ENCODE measurements at regions not wholly inside any gene's neighbourhood (a gene's known extent, or its start where the extent isn't known, plus 50 kb on each side); places are given as distances from the start of the nearest gene placed in this dataset.

DNA sequence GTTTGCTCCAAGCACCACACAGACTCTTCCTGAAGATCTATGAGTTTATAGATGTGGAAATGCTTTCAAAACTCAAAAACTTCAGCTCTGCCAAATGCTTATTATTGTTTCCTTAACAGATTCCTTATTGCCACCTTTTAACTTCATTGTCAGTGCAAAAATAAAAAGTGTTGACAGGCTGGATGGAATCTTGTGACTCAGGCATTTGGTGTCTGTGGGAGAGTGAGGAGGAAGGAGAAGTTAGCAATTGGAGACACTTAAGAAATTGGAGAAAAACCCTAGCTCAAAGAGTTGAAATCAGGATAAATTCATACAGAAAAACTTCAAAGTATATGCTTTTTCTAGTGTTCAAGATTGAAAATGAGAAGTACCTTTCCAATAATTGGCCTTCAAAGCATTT lies 140.6 kb upstream of the PUM3 start:
- Histone ChIP-seq H3K4me1 (ENCODE audit: insufficient read depth, low read length, poor library complexity, severe bottlenecking) (peaks cover 3% of the 10 kb centered on the region), H3K9me3 (ENCODE audit: insufficient read depth, low read depth, low read length) (no peaks in the 10 kb centered on the region), H3K4me3 (ENCODE audit: low read length, poor library complexity, severe bottlenecking) (no peak overlapping the region), H3K27me3 (ENCODE audit: insufficient read depth, low read length, poor library complexity, severe bottlenecking) (no peaks in the 10 kb centered on the region), H3K9me2 (replicated peaks; ENCODE audit: low read depth, low read length) (no peaks in the 10 kb centered on the region), H3K9ac (ENCODE audit: low read depth, low read length, poor library complexity, severe bottlenecking) (no peak overlapping the region), H3K36me3 (ENCODE audit: insufficient read depth, low read length) (no peaks in the 10 kb centered on the region), H3K79me2 (ENCODE audit: insufficient read depth, low read length) (no peaks in the 10 kb centered on the region), H2AFZ (ENCODE audit: low read length) (no peak overlapping the region), H3F3A (ENCODE audit: low read depth) (no peaks in the 10 kb centered on the region), H3K4me2 (ENCODE audit: low read depth, low read length, poor library complexity, severe bottlenecking) (no peak overlapping the region), H4K20me1 (ENCODE audit: insufficient read depth, low read length, poor library complexity, severe bottlenecking) (no peaks in the 10 kb centered on the region)
- TF ChIP-seq, protein P1, sequence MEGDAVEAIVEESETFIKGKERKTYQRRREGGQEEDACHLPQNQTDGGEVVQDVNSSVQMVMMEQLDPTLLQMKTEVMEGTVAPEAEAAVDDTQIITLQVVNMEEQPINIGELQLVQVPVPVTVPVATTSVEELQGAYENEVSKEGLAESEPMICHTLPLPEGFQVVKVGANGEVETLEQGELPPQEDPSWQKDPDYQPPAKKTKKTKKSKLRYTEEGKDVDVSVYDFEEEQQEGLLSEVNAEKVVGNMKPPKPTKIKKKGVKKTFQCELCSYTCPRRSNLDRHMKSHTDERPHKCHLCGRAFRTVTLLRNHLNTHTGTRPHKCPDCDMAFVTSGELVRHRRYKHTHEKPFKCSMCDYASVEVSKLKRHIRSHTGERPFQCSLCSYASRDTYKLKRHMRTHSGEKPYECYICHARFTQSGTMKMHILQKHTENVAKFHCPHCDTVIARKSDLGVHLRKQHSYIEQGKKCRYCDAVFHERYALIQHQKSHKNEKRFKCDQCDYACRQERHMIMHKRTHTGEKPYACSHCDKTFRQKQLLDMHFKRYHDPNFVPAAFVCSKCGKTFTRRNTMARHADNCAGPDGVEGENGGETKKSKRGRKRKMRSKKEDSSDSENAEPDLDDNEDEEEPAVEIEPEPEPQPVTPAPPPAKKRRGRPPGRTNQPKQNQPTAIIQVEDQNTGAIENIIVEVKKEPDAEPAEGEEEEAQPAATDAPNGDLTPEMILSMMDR (conservative IDR thresholded peaks at IDR 0.05; ENCODE audit: low read length): no peak
- TF ChIP-seq EZH2phosphoT487 (IDR thresholded peaks at IDR 0.05; ENCODE audit: borderline replicate concordance): no peak

DNA sequence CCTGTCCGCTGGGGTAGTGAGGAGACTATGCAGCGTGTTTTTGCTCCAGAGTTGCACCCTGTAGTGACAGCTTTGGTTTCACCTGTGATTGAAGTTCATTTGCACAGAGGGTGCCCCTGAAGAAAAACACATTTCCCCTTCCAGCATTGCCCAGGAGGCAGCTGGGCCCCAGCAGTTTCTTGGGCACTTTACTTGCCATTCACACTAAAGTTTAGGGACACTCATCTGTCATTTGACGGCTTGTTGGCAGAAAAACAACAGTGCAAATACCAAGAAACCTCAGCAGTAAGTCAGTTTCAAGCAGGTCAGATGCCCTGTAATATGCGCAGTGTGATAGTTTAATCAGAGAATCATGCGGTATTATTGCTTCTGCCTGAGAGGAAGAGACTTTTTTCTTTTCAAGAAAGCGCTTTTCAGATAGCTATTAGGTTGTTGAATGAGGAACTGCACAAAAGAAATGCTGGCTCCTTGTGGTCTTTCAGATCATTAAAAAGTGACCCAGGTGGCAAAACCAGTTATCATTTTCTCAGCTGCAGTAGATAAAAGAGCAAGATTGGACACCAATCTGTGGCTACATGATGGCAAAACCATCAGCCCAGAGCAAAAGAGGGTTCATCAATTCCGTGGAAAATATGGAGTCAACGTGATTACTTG lies 136.2 kb upstream of the PUM3 start:
- Histone ChIP-seq H3K79me2 (ENCODE audit: insufficient read depth, low read length) (no peaks in the 10 kb centered on the region), H3K4me1 (ENCODE audit: insufficient read depth, low read length, poor library complexity, severe bottlenecking) (no peaks in the 10 kb centered on the region), H3K4me3 (ENCODE audit: low read length, poor library complexity, severe bottlenecking) (no peak overlapping the region), H4K20me1 (ENCODE audit: insufficient read depth, low read length, poor library complexity, severe bottlenecking) (no peaks in the 10 kb centered on the region), H3K36me3 (ENCODE audit: insufficient read depth, low read length) (no peaks in the 10 kb centered on the region), H3K9ac (ENCODE audit: low read depth, low read length, poor library complexity, severe bottlenecking) (no peak overlapping the region), H3K9me3 (ENCODE audit: insufficient read depth, low read depth, low read length) (no peaks in the 10 kb centered on the region), H3K27me3 (ENCODE audit: insufficient read depth, low read length, poor library complexity, severe bottlenecking) (no peaks in the 10 kb centered on the region), H3K9me2 (replicated peaks; ENCODE audit: low read depth, low read length) (no peaks in the 10 kb centered on the region), H3K4me2 (ENCODE audit: low read depth, low read length, poor library complexity, severe bottlenecking) (no peak overlapping the region), H2AFZ (ENCODE audit: low read length) (no peak overlapping the region), H3F3A (ENCODE audit: low read depth) (no peaks in the 10 kb centered on the region)
- TF ChIP-seq EZH2phosphoT487 (IDR thresholded peaks at IDR 0.05; ENCODE audit: borderline replicate concordance): no peak
- TF ChIP-seq, protein P1 (conservative IDR thresholded peaks at IDR 0.05; ENCODE audit: low read length): no peak

DNA sequence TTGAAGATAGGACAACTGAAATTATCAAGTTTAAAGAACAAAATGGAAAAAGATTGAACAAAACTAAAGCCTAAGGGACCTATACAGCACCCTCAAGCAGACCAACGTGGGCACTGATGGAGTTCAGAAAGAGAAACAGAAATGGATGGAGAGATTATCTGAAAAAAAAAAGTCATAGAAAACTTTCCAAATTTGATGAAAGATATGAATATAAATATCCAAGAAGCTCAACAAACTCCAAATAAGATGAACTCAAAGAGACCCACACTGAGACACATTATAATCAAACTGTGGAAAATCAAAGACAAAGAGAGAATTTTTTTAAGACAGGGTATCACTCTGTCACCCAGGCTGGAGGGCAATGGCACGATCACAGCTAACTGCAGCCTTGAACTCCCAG lies 128.6 kb upstream of the PUM3 start:
- no peak overlapping the region for H3K4me3 ChIP-seq (ENCODE audit: low read length, poor library complexity, severe bottlenecking)
- H3K27me3 ChIP-seq (ENCODE audit: insufficient read depth, low read length, poor library complexity, severe bottlenecking): no peaks in the 10 kb centered on the region
- TF ChIP-seq, protein P1 (conservative IDR thresholded peaks at IDR 0.05; ENCODE audit: low read length): no peak
- TF ChIP-seq EZH2phosphoT487 (IDR thresholded peaks at IDR 0.05; ENCODE audit: borderline replicate concordance): no peak
- no peak overlapping the region for H3K9ac ChIP-seq (ENCODE audit: low read depth, low read length, poor library complexity, severe bottlenecking)
- no peaks in the 10 kb centered on the region for H3K9me2 ChIP-seq (replicated peaks; ENCODE audit: low read depth, low read length)
- no peaks in the 10 kb centered on the region for H3K79me2 ChIP-seq (ENCODE audit: insufficient read depth, low read length)
- H3F3A ChIP-seq (ENCODE audit: low read depth): no peaks in the 10 kb centered on the region
- no peaks in the 10 kb centered on the region for H3K36me3 ChIP-seq (ENCODE audit: insufficient read depth, low read length)
- no peak overlapping the region for H2AFZ ChIP-seq (ENCODE audit: low read length)
- H4K20me1 ChIP-seq (ENCODE audit: insufficient read depth, low read length, poor library complexity, severe bottlenecking): no peaks in the 10 kb centered on the region
- no peaks in the 10 kb centered on the region for H3K9me3 ChIP-seq (ENCODE audit: insufficient read depth, low read depth, low read length)
- no peak overlapping the region for H3K4me2 ChIP-seq (ENCODE audit: low read depth, low read length, poor library complexity, severe bottlenecking)
- H3K4me1 ChIP-seq (ENCODE audit: insufficient read depth, low read length, poor library complexity, severe bottlenecking): no peaks in the 10 kb centered on the region

Data from Loucy (cell line).